Astrocyte (in vitro differentiated cells and primary cell): ENCODE measurements at regions not wholly inside any gene's neighbourhood (a gene's known extent, or its start where the extent isn't known, plus 50 kb on each side); places are given as distances from the start of the nearest gene placed in this dataset.

Experiments used
- DNase-seq: peaks from one replicate; pipeline ENCODE4 v3.0.0-alpha.2; 2010; ENCODE audit warnings: low read depth
- FAIRE-seq: peaks from 2 replicates; lab custom pipeline; 2011; peaks lifted over from hg19 to GRCh38; lab: Jason Lieb, UNC
- H2AFZ ChIP-seq: 2 replicates; pipeline ENCODE4 v1.6.0; 2012; ENCODE audit warnings: low read depth, low read length, inconsistent platforms
- H3K27ac ChIP-seq: 2 replicates; pipeline ENCODE4 v1.5.1; 2011; ENCODE audit warnings: low read depth, low read length, inconsistent platforms
- H3K27me3 ChIP-seq: 2 replicates; pipeline ENCODE4 v1.6.0; 2011; ENCODE audit warnings: low read length, inconsistent platforms; ENCODE audit not compliant: insufficient read depth
- H3K36me3 ChIP-seq: 2 replicates; pipeline ENCODE4 v1.5.1; 2011; ENCODE audit warnings: low read length, inconsistent platforms; ENCODE audit not compliant: insufficient read depth
- H3K4me1 ChIP-seq: 2 replicates; pipeline ENCODE4 v1.5.1; 2011; ENCODE audit warnings: low read length, inconsistent platforms; ENCODE audit not compliant: insufficient read depth
- H3K4me2 ChIP-seq: 2 replicates; pipeline ENCODE4 v1.6.0; 2012; ENCODE audit warnings: low read length, inconsistent platforms
- H3K4me3 ChIP-seq: 2 replicates; pipeline ENCODE4 v1.5.1; 2011; ENCODE audit warnings: low read depth, mild to moderate bottlenecking, low read length, inconsistent platforms; ENCODE audit not compliant: insufficient read depth
- H3K79me2 ChIP-seq: 2 replicates; pipeline ENCODE4 v1.6.0; 2012; ENCODE audit warnings: mild to moderate bottlenecking, low read length, inconsistent platforms; ENCODE audit not compliant: insufficient read depth
- H3K9ac ChIP-seq: 2 replicates; pipeline ENCODE4 v1.6.0; 2012; ENCODE audit warnings: mild to moderate bottlenecking, low read length, inconsistent platforms
- H3K9me3 ChIP-seq: 2 replicates; pipeline ENCODE4 v1.5.1; 2012; ENCODE audit warnings: low read depth, mild to moderate bottlenecking, low read length, inconsistent platforms; ENCODE audit not compliant: insufficient read depth
- H4K20me1 ChIP-seq: 2 replicates; pipeline ENCODE4 v1.6.0; 2012; ENCODE audit warnings: low read length, inconsistent platforms; ENCODE audit not compliant: insufficient read depth
- H3K27ac Mint-ChIP-seq: one replicate; pipeline ENCODE4 v1.8.0; 2021; ENCODE audit warnings: mild to moderate bottlenecking, mixed read lengths; ENCODE audit not compliant: unreplicated experiment
- H3K27me3 Mint-ChIP-seq: one replicate; pipeline ENCODE4 v1.8.0; 2021; ENCODE audit warnings: low read depth, mixed read lengths; ENCODE audit not compliant: unreplicated experiment
- H3K36me3 Mint-ChIP-seq: one replicate; pipeline ENCODE4 v1.8.0; 2021; ENCODE audit warnings: low read depth, mixed read lengths; ENCODE audit not compliant: unreplicated experiment
- H3K4me1 Mint-ChIP-seq: one replicate; pipeline ENCODE4 v1.8.0; 2021; ENCODE audit warnings: low read depth, mixed read lengths; ENCODE audit not compliant: unreplicated experiment
- H3K4me3 Mint-ChIP-seq: one replicate; pipeline ENCODE4 v1.8.0; 2021; ENCODE audit warnings: mild to moderate bottlenecking, moderate library complexity, mixed read lengths; ENCODE audit not compliant: unreplicated experiment
- H3K9me3 Mint-ChIP-seq: one replicate; pipeline ENCODE4 v1.8.0; 2021; ENCODE audit warnings: mild to moderate bottlenecking, mixed read lengths; ENCODE audit not compliant: unreplicated experiment
- CTCF ChIP-seq: IDR thresholded peaks from 2 replicates; pipeline ENCODE4 v1.5.1; 2011; ENCODE audit warnings: low read depth, mild to moderate bottlenecking, inconsistent platforms, low read length, moderate library complexity; ENCODE audit not compliant: insufficient read depth
- EZH2 ChIP-seq: IDR thresholded peaks from 2 replicates; pipeline ENCODE4 v1.6.1; 2012; ENCODE audit warnings: mild to moderate bottlenecking, low read length, inconsistent platforms; ENCODE audit not compliant: insufficient read depth

DNA sequence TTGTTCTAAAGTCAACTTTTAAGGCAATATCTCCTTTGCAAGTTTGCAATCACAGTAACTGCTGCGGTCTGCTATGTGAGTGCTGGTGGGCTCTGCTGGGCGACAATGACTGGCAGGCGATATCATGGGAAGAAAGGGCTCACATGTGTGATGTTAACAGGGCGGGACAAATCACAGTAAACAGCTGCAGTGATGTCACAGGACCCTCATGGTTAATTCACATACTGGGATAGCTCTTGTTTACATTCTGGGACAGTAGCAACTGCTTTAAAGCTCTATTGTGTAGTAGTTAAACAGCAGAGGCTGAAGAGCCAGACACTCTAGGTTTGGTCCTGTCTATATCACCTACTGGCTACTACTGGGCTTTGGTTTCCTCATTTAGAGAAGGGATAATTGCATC is 257.2 kb upstream of the ASIC2 start:
- H3K79me2 ChIP-seq, result no peaks in the 10 kb centered on the region
- H3K4me1 Mint-ChIP-seq, result no peaks in the 10 kb centered on the region
- no peaks in the 10 kb centered on the region for H3K9me3 ChIP-seq
- no peak overlapping the region for H3K9ac ChIP-seq
- DNase-seq (no peak), FAIRE-seq (no peak)
- no peak overlapping the region for H3K27ac Mint-ChIP-seq
- H3K36me3 ChIP-seq, result no peaks in the 10 kb centered on the region
- TF ChIP-seq EZH2 (no peak), CTCF (no peak)
- no peaks in the 10 kb centered on the region for H3K27me3 ChIP-seq
- H3K27me3 Mint-ChIP-seq, result peaks cover 36% of the 10 kb centered on the region
- H3K4me3 Mint-ChIP-seq, result no peak overlapping the region
- no peaks in the 10 kb centered on the region for H3K36me3 Mint-ChIP-seq
- H3K9me3 Mint-ChIP-seq, result no peaks in the 10 kb centered on the region
- H2AFZ ChIP-seq, result no peak overlapping the region
- no peaks in the 10 kb centered on the region for H4K20me1 ChIP-seq
- H3K4me2 ChIP-seq, result no peak overlapping the region
- no peak overlapping the region for H3K27ac ChIP-seq
- no peak overlapping the region for H3K4me3 ChIP-seq
- no peaks in the 10 kb centered on the region for H3K4me1 ChIP-seq

- Mint-ChIP-seq H3K4me3 (no peak overlapping the region), H3K36me3 (no peaks in the 10 kb centered on the region), H3K27ac (no peak overlapping the region), H3K9me3 (no peaks in the 10 kb centered on the region), H3K27me3 (peaks cover 36% of the 10 kb centered on the region), H3K4me1 (no peaks in the 10 kb centered on the region)
- H2AFZ ChIP-seq, result no peak overlapping the region
- TF ChIP-seq CTCF, result no peak
- TF ChIP-seq EZH2, result no peak
- no peak for DNase-seq
- no peaks in the 10 kb centered on the region for H3K9me3 ChIP-seq
- H3K4me2 ChIP-seq, result no peak overlapping the region
- H3K79me2 ChIP-seq, result no peaks in the 10 kb centered on the region
- no peaks in the 10 kb centered on the region for H4K20me1 ChIP-seq
- no peak overlapping the region for H3K9ac ChIP-seq
- H3K36me3 ChIP-seq, result no peaks in the 10 kb centered on the region
- no peak overlapping the region for H3K27ac ChIP-seq
- H3K4me1 ChIP-seq, result no peaks in the 10 kb centered on the region
- H3K4me3 ChIP-seq, result no peak overlapping the region
- FAIRE-seq, result no peak
- H3K27me3 ChIP-seq, result no peaks in the 10 kb centered on the region
These were observed 258.0 kb upstream of the ASIC2 start for GRCh38 chr17:33551075-33551474.

GRCh38 chr17:33551911-33552310 is 258.8 kb upstream of the ASIC2 start:
- TF ChIP-seq CTCF (no peak), EZH2 (no peak)
- peaks cover 35% of the 10 kb centered on the region for H3K27me3 Mint-ChIP-seq
- no peak overlapping the region for H3K4me3 ChIP-seq
- no peaks in the 10 kb centered on the region for H3K9me3 Mint-ChIP-seq
- no peaks in the 10 kb centered on the region for H3K36me3 ChIP-seq
- no peaks in the 10 kb centered on the region for H4K20me1 ChIP-seq
- H2AFZ ChIP-seq, result no peak overlapping the region
- no peak overlapping the region for H3K27ac ChIP-seq
- FAIRE-seq (no peak), DNase-seq (no peak)
- no peaks in the 10 kb centered on the region for H3K36me3 Mint-ChIP-seq
- H3K4me1 ChIP-seq, result no peaks in the 10 kb centered on the region
- H3K9me3 ChIP-seq, result no peaks in the 10 kb centered on the region
- no peaks in the 10 kb centered on the region for H3K79me2 ChIP-seq
- H3K4me3 Mint-ChIP-seq, result no peak overlapping the region
- H3K27me3 ChIP-seq, result no peaks in the 10 kb centered on the region
- no peak overlapping the region for H3K9ac ChIP-seq
- H3K4me2 ChIP-seq, result no peak overlapping the region
- H3K27ac Mint-ChIP-seq, result no peak overlapping the region
- H3K4me1 Mint-ChIP-seq, result no peaks in the 10 kb centered on the region
